ENCODE measurements at regions not wholly inside any gene's neighbourhood (a gene's known extent, or its start where the extent isn't known, plus 50 kb on each side); places are given as distances from the start of the nearest gene placed in this dataset.
"Not testable (repeated sequence)": the region's sequence is repeated elsewhere in the genome, so short reads cannot be mapped to it uniquely, and the experiment has no call there.

- TF ChIP-seq CTCF (IDR thresholded peaks at IDR 0.05 in 4 of 5, conservative IDR thresholded peaks at IDR 0.05 in 1 of 5); POLR2A (IDR thresholded peaks at IDR 0.05): not testable (repeated sequence)
These were observed 181.7 kb downstream of the POTEB3 start for GRCh38 chr15:21258635-21259034.

Data from gastrocnemius medialis (tissue), 4 donors.